Left lung (tissue), 4 donors: ENCODE measurements at regions not wholly inside any gene's neighbourhood (a gene's known extent, or its start where the extent isn't known, plus 50 kb on each side); places are given as distances from the start of the nearest gene placed in this dataset.

Experiments
- ATAC-seq: fragments of 200-7000 bp; cut with Tn5 transposase; one replicate; pipeline ENCODE4 v1.9.1; 2020; ENCODE audit warnings: moderate library complexity
- DNase-seq, 4 donors: peaks; one replicate each; pipeline ENCODE4 v3.0.0-alpha.2; 2013 to 2020
- H3K27ac ChIP-seq, 2 donors: fragments of 200-600 bp; sonication (generic) in 1 of 2; one replicate each; pipeline versions ENCODE4 v1.5.0 to v1.8.0; 2020 to 2021
- H3K27me3 ChIP-seq, 2 donors: fragments of 200-600 bp; sonication (generic) in 1 of 2; one replicate each; pipeline versions ENCODE4 v1.5.0 to v1.8.0; 2020 to 2021
- H3K36me3 ChIP-seq, 2 donors: fragments of 200-600 bp; sonication (generic) in 1 of 2; one replicate each; pipeline versions ENCODE4 v1.5.0 to v1.8.0; 2020 to 2021
- H3K4me1 ChIP-seq, 2 donors: fragments of 200-600 bp; one replicate each; pipeline ENCODE4 v1.8.0; 2021
- H3K4me3 ChIP-seq, 2 donors: fragments of 200-600 bp; sonication (generic) in 1 of 2; one replicate each; pipeline versions ENCODE4 v1.5.0 to v1.8.0; 2020 to 2021; ENCODE audit warnings: mild to moderate bottlenecking in 1 of 2
- H3K9me3 ChIP-seq, 2 donors: fragments of 200-600 bp; sonication (generic) in 1 of 2; one replicate each; pipeline versions ENCODE4 v1.5.0 to v1.8.0; 2020 to 2021
- intact Hi-C, 2 donors: fragments of 100-400 bp; cut with DNase I; formaldehyde crosslinking; loops; one replicate each; pipeline versions ENCODE4 v1.11.2 to v1.14.2; 2022
- TF ChIP-seq, protein P1 (sequence below), 2 donors: fragments of 200-600 bp; sonication (generic) in 1 of 2; IDR thresholded peaks; one replicate each; pipeline versions ENCODE4 v1.5.0 to v1.8.0; 2021; ENCODE audit warnings: antibody characterized with exemption in 2 of 2
- donor health status: DM: no; HTN: yes; CAD: no.
- donor health status: DM: no; HTN: no; CAD: no.

DNA sequence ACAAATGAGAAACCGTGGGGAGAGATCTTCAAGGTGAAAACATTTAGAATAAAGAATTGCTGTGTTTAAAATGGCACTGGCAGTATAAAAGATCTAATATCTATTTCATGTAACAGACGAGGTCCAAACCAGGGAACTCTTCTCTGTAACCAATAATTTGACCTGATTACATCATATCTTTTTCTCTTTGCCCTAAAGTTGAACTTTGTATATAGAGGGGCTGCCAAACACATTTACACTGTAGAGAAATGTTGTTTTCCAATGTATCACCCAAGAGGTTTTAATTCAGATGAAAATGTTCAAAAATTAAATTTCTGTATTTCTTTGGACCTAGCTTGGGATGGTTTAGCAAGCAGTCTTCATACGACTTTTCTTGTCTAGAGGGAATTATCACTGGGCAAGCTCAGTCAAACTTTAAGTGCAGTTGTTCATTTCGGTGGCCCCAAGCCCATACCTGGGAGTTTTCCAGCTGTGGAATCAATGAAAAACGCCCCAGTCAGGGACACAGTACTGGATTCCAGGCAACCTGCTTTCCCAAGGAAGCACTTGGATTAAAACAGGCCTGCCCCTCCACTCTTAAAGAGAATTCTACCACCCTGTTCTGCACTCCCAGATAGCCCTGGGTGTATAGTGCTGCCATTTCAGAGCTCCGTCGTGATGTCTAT is 208.5 kb upstream of the FN1 start:
- no peak overlapping the region for H3K27ac ChIP-seq
- intact Hi-C loops = no loop called here
- peaks cover 0 to 2% of the 10 kb centered on the region in 2 donors for H3K9me3 ChIP-seq
- H3K27me3 ChIP-seq = no peaks in the 10 kb centered on the region
- TF ChIP-seq, protein P1, sequence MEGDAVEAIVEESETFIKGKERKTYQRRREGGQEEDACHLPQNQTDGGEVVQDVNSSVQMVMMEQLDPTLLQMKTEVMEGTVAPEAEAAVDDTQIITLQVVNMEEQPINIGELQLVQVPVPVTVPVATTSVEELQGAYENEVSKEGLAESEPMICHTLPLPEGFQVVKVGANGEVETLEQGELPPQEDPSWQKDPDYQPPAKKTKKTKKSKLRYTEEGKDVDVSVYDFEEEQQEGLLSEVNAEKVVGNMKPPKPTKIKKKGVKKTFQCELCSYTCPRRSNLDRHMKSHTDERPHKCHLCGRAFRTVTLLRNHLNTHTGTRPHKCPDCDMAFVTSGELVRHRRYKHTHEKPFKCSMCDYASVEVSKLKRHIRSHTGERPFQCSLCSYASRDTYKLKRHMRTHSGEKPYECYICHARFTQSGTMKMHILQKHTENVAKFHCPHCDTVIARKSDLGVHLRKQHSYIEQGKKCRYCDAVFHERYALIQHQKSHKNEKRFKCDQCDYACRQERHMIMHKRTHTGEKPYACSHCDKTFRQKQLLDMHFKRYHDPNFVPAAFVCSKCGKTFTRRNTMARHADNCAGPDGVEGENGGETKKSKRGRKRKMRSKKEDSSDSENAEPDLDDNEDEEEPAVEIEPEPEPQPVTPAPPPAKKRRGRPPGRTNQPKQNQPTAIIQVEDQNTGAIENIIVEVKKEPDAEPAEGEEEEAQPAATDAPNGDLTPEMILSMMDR (IDR thresholded peaks at IDR 0.05) = no peak
- no peaks in the 10 kb centered on the region for H3K36me3 ChIP-seq
- H3K4me3 ChIP-seq = no peak overlapping the region
- H3K4me1 ChIP-seq = no peaks in the 10 kb centered on the region
- DNase-seq = no peak
- ATAC-seq = no peak

DNA sequence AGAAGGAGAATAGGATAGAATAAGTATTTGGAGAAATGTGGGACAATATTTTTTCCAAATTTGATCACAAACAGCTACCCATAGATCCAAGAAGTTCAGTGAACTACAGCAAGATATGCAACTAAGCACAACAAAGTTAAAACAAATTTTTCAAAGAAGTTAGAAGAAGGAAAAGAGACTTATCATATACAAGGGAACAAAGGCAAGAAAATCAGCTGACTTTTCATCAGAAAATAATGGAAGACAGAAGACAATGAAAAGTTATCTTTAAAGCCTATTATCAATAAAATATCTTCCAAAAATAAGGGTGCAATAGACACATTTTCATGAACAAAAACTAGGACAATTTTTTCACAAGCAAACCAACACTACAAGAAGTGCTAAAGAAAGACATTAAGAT is 202.8 kb upstream of the FN1 start:
- Histone ChIP-seq H3K27me3 (no peaks in the 10 kb centered on the region), H3K36me3 (no peaks in the 10 kb centered on the region), H3K4me1 (peaks cover 0 to 6% of the 10 kb centered on the region in 2 donors), H3K4me3 (no peak overlapping the region), H3K27ac (no peak overlapping the region), H3K9me3 (peaks cover 0 to 9% of the 10 kb centered on the region in 2 donors)
- no peak for ATAC-seq
- DNase-seq = no peak
- TF ChIP-seq, protein P1 (IDR thresholded peaks at IDR 0.05) = no peak
- intact Hi-C loops = no loop called here

GRCh38 chr2:215637651-215638050 is 201.8 kb upstream of the FN1 start:
- Histone ChIP-seq H3K9me3 (peaks cover 0 to 17% of the 10 kb centered on the region in 2 donors), H3K27ac (no peak overlapping the region), H3K27me3 (no peaks in the 10 kb centered on the region), H3K4me3 (no peak overlapping the region), H3K36me3 (no peaks in the 10 kb centered on the region), H3K4me1 (peaks cover 0 to 6% of the 10 kb centered on the region in 2 donors)
- intact Hi-C loops = no loop called here
- TF ChIP-seq, protein P1 (IDR thresholded peaks at IDR 0.05) = no peak
- DNase-seq (no peak), ATAC-seq (peak; percentile 17)

DNA sequence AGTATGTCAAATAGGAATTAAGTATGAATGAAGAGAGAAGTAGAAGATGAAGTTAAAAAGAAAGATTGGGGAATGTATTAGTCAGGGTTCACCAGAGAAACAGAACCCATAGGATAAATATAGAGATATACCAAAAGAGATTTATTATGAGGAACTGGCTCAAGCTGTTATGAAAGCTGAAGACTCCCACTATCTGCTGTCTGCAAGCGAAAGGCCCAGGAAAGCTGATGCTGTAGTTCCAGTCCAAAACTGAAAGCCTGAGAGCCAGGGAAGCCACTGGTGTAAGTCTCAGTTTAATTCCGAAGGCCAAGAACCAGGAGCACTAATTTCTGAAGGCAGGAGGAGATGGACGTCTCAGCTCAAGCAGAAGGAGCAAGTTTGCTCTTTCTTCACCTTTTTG is 200.9 kb upstream of the FN1 start:
- TF ChIP-seq, protein P1 (IDR thresholded peaks at IDR 0.05) = no peak
- H3K36me3 ChIP-seq = no peaks in the 10 kb centered on the region
- DNase-seq (no peak), ATAC-seq (no peak)
- peaks cover 0 to 6% of the 10 kb centered on the region in 2 donors for H3K4me1 ChIP-seq
- H3K27me3 ChIP-seq = no peaks in the 10 kb centered on the region
- H3K27ac ChIP-seq = no peak overlapping the region
- intact Hi-C loops = no loop called here
- peaks cover 0 to 19% of the 10 kb centered on the region in 2 donors for H3K9me3 ChIP-seq
- no peak overlapping the region for H3K4me3 ChIP-seq

DNA sequence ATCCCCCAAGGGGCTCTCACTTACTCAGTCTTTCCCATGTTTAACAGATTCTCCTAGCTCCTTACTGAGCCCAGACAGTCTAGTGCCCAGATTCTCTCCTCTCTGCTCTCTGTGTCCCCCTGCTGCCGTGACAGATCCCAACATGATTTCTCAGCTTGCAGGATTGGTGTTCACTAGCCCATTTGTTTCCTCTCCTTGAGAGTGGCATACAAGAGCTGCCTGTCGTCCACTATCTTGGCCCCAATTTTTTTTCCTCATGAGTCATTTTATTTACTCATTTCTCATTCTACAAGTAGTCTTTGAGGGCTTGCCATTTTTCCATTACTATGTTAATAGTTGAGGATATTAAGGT is 199.9 kb upstream of the FN1 start:
- no peaks in the 10 kb centered on the region for H3K36me3 ChIP-seq
- peaks cover 0 to 6% of the 10 kb centered on the region in 2 donors for H3K4me1 ChIP-seq
- DNase-seq (no peak), ATAC-seq (peak; percentile 96)
- H3K4me3 ChIP-seq = no peak overlapping the region
- H3K27me3 ChIP-seq = no peaks in the 10 kb centered on the region
- TF ChIP-seq, protein P1 (IDR thresholded peaks at IDR 0.05) = no peak
- intact Hi-C loops = no loop called here
- H3K27ac ChIP-seq = no peak overlapping the region
- peaks cover 0 to 27% of the 10 kb centered on the region in 2 donors for H3K9me3 ChIP-seq
